H1 (cell line): ENCODE measurements at regions not wholly inside any gene's neighbourhood (a gene's known extent, or its start where the extent isn't known, plus 50 kb on each side); places are given as distances from the start of the nearest gene placed in this dataset.

Experiments
- CHD1 ChIP-seq: IDR thresholded peaks from 2 replicates; pipeline ENCODE4 v1.6.1; 2012; ENCODE audit warnings: low read depth, low read length, improper control_type of control experiment
- CTCF ChIP-seq, 3 experiments: IDR thresholded peaks; 1 replicate in 2 of 3; 2 replicates in 1 of 3; pipeline versions ENCODE4 v1.5.1 to v1.6.1; 2011; ENCODE audit warnings: low read length in 3 of 3, mild to moderate bottlenecking in 3 of 3, inconsistent platforms in 2 of 3, low read depth in 1 of 3, moderate library complexity in 1 of 3; ENCODE audit not compliant: insufficient read depth in 1 of 3; ENCODE audit errors: control extremely low read depth in 1 of 3
- E2F6 ChIP-seq: IDR thresholded peaks from 2 replicates; pipeline ENCODE4 v1.6.1; 2012; ENCODE audit warnings: inconsistent platforms
- EGR1 ChIP-seq: IDR thresholded peaks from 2 replicates; pipeline ENCODE4 v1.6.1; 2011; ENCODE audit warnings: low read depth, low read length, borderline replicate concordance
- EP300 ChIP-seq, 2 experiments: IDR thresholded peaks; 1 replicate in 1 of 2; 2 replicates in 1 of 2; pipeline ENCODE4 v1.6.1; 2011 to 2012; ENCODE audit warnings: low read depth in 2 of 2, low read length in 2 of 2, mild to moderate bottlenecking in 2 of 2, borderline replicate concordance in 1 of 2, inconsistent platforms in 1 of 2, moderate library complexity in 1 of 2
- EZH2 ChIP-seq: fragments of 200-600 bp; sonication (generic); IDR thresholded peaks from 2 replicates; pipeline ENCODE4 v1.7.1; 2012; ENCODE audit warnings: low read depth, mild to moderate bottlenecking, moderate library complexity, low read length, inconsistent platforms; ENCODE audit not compliant: severe bottlenecking
- KDM5A ChIP-seq: fragments of 200-600 bp; IDR thresholded peaks from 2 replicates; pipeline ENCODE4 v1.7.1; 2012; ENCODE audit warnings: mild to moderate bottlenecking, low read length, inconsistent platforms, mixed read lengths
- NRF1 ChIP-seq: IDR thresholded peaks from 2 replicates; pipeline ENCODE4 v1.6.1; 2011; ENCODE audit warnings: mild to moderate bottlenecking, low read depth, low read length, improper control_type of control experiment
- RAD21 ChIP-seq, 2 experiments: IDR thresholded peaks in 1 of 2; conservative IDR thresholded peaks in 1 of 2; 2 replicates each; pipeline ENCODE4 v1.6.1; 2011; ENCODE audit warnings: low read depth in 2 of 2, low read length in 2 of 2, improper control_type of control experiment in 1 of 2, inconsistent platforms in 1 of 2, mild to moderate bottlenecking in 1 of 2, moderate library complexity in 1 of 2
- RFX5 ChIP-seq: IDR thresholded peaks from 2 replicates; pipeline ENCODE4 v1.6.1; 2011; ENCODE audit warnings: low read depth, low read length, improper control_type of control experiment, borderline replicate concordance
- SAP30 ChIP-seq: fragments of 300-600 bp; sonication (generic); IDR thresholded peaks from 2 replicates; pipeline ENCODE4 v1.7.1; 2012; ENCODE audit warnings: low read length, moderate library complexity, mild to moderate bottlenecking, inconsistent platforms; ENCODE audit not compliant: insufficient read depth, insufficient replicate concordance
- SRF ChIP-seq: IDR thresholded peaks from 2 replicates; pipeline ENCODE4 v1.6.1; 2011; ENCODE audit warnings: mild to moderate bottlenecking, low read depth, low read length, moderate library complexity

- TF ChIP-seq E2F6 (no peak), CTCF (IDR thresholded peaks at IDR 0.05; ENCODE audit: control extremely low read depth in 1 of 3, insufficient read depth in 1 of 3, low read depth in 1 of 3, low read length in 3 of 3) (no peak), SRF (no peak), KDM5A (no peak), RAD21 (IDR thresholded peaks at IDR 0.05 in 1 of 2, conservative IDR thresholded peaks at IDR 0.05 in 1 of 2; ENCODE audit: low read depth in 2 of 2, low read length in 2 of 2) (no peak), EP300 (IDR thresholded peaks at IDR 0.05; ENCODE audit: borderline replicate concordance in 1 of 2, low read depth in 2 of 2, low read length in 2 of 2) (no peak), NRF1 (no peak), CHD1 (0 out of 2 replicates have a peak, but pooled peaks have one; percentile 35), SAP30 (no peak), EZH2 (no peak), EGR1 (no peak), RFX5 (no peak)
These were observed 55.0 kb upstream of the AP1S2 start for GRCh38 chrX:15909605-15910004.
